ENCODE measurements at regions not wholly inside any gene's neighbourhood (a gene's known extent, or its start where the extent isn't known, plus 50 kb on each side); places are given as distances from the start of the nearest gene placed in this dataset.

DNA sequence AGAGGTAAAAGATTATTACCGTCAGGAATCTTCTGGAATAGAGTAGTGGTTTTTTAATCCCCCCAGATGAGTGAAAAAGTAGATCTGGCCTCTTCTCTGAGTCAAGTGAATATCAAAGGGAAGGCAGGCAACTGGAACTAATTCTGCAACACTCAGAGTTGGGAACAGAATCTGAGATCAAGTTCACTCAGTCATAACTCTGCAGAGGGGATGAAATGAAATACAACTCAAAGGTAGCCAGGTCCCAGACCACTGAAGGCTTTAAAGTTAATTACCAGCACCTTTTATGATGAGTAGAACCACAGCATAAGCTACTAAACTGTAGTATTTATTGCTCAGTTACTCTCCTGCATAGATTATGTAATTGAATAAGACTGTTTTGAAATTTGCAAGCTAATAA lies 455.6 kb upstream of the AKR1E2 start:
- no peak for TF ChIP-seq JUND (IDR thresholded peaks at IDR 0.05; ENCODE audit: low read depth)
- in situ Hi-C loops (cut with HindIII; ENCODE audit: low pct_unique_long_range_greater_than_20kb, low sequenced_read_pairs) = no loop called here
- no peak for DNase-seq (ENCODE audit: low read depth in 1 of 2, low spot score in 1 of 2)

DNA sequence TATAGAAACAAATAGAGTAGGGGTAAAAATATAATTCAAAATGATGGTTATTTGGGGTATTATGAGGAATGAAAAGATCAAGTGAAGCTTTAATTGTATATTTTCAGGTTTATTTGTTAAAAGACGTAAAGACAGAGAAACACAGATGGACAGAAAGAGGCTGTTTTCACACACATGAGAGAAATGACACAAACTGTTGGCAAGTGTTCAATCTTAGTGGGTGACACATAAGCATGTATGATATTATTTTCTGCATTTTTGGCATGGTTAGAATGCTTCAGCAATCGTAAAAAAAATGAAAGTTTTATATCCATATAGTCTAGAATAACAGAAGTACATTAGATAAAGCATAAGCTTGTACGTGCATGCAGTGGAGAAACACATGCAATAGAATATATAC lies 464.4 kb upstream of the AKR1E2 start:
- DNase-seq (ENCODE audit: low read depth in 1 of 2, low spot score in 1 of 2) = no peak
- TF ChIP-seq JUND (IDR thresholded peaks at IDR 0.05; ENCODE audit: low read depth) = no peak
- in situ Hi-C loops (cut with HindIII; ENCODE audit: low pct_unique_long_range_greater_than_20kb, low sequenced_read_pairs) = no loop called here

DNA sequence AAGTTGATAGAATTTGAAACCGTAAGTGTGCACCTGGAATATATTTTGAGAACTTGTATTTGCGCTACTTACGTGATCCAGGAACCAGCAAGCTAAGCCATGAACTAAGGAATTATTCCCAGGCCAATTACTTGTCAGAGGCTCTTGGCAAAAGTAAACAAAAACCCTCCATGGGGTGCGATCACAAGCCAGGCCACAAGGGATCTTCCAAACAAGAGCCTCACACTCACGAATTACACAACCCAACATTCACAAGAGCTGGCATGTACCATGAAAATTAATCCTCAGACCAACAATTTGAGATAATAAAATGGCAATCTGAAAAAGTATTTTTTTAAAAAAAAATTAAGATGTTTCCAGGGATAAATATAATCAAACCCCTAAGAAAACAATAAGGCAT lies 467.0 kb upstream of the AKR1E2 start:
- DNase-seq (ENCODE audit: low read depth in 1 of 2, low spot score in 1 of 2) = no peak
- in situ Hi-C loops (cut with HindIII; ENCODE audit: low pct_unique_long_range_greater_than_20kb, low sequenced_read_pairs) = no loop called here
- no peak for TF ChIP-seq JUND (IDR thresholded peaks at IDR 0.05; ENCODE audit: low read depth)

DNA sequence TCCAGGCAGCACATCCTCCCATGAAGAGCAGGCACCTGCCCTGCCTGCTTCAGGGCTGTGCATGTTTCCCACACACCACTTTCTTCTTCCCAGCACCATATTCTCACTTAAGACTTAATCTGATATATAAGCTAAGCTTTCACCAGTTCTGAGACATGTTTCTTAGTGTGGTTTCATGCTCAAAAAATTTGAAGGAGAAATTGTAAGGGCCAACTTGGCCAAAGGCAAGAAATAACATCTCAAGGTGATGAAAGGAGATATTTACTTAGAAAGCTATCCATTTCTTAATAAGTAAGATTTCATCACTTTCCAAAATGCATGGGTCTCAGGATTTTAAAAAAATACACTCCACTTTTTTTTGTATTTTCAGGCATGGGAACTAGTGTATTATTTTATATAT lies 468.1 kb upstream of the AKR1E2 start:
- no peak for DNase-seq (ENCODE audit: low read depth in 1 of 2, low spot score in 1 of 2)
- TF ChIP-seq JUND (IDR thresholded peaks at IDR 0.05; ENCODE audit: low read depth) = no peak
- in situ Hi-C loops (cut with HindIII; ENCODE audit: low pct_unique_long_range_greater_than_20kb, low sequenced_read_pairs) = no loop called here

DNA sequence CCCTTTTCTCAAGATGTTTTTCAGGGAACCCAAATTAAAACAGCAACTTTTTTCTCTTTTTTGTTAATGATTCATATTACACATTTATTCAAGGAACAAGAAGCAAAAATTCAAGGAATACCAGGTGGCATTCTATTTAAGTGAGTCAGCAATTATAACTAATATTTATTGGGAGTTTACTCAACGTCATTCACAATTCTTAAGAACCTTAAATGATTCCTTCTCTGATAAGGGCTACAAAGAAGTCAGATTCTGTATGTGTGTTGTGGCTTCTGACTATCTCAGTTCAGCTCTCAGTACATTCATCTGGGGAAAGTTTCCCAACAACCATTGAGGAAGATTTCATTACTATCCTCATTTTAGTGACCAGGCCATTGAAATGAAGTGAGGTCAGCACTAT lies 470.7 kb upstream of the AKR1E2 start:
- no peak for TF ChIP-seq JUND (IDR thresholded peaks at IDR 0.05; ENCODE audit: low read depth)
- DNase-seq (ENCODE audit: low read depth in 1 of 2, low spot score in 1 of 2) = no peak
- in situ Hi-C loops (cut with HindIII; ENCODE audit: low pct_unique_long_range_greater_than_20kb, low sequenced_read_pairs) = no loop called here

DNA sequence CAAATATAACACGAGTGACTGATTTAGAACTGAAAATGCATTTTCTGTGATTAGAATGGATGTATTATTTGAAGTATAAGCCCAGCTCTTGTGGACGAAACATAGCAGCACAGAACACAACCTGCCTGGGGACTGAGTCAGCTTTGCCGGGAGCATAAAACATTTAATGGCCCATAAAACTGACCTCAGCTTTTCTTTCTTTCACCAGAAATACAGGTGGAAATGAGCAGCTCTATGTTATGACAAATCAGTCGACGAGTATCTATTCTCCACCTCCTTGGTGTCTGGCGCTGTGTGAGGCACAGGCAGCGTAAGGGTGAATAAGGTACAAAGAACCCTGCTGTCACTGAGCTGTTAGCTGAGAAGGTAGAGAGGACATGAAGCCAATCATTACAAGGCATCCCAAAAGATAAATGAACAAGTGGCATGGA lies 471.6 kb upstream of the AKR1E2 start:
- in situ Hi-C loops (cut with HindIII; ENCODE audit: low pct_unique_long_range_greater_than_20kb, low sequenced_read_pairs) = no loop called here
- TF ChIP-seq JUND (IDR thresholded peaks at IDR 0.05; ENCODE audit: low read depth) = no peak
- peak in 1 of 2 experiments; percentile 13 for DNase-seq (ENCODE audit: low read depth in 1 of 2, low spot score in 1 of 2)

DNA sequence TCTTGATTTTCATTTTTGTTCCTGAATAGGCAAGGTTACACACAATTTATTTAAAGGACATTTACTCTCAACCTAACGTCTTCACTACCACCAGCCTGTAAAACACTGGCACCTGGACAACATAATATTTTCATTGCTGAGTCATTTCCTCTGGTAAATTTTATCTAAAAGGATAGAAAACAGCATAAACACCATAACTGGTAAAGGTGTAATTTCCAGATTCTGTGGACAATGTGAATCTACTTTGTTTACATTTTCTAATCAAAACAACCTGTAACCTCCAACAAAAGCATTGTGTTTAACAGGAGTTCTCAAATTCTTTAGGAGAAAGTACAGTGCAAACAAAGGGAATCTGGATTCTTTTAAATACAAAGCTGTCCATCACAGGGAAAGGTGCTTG lies 472.0 kb upstream of the AKR1E2 start:
- peak in 1 of 2 experiments; percentile 9 for DNase-seq (ENCODE audit: low read depth in 1 of 2, low spot score in 1 of 2)
- in situ Hi-C loops (cut with HindIII; ENCODE audit: low pct_unique_long_range_greater_than_20kb, low sequenced_read_pairs) = no loop called here
- peak; percentile 6; the same call in 1 of the 2 replicates for TF ChIP-seq JUND (IDR thresholded peaks at IDR 0.05; ENCODE audit: low read depth)

- no peak for TF ChIP-seq JUND (IDR thresholded peaks at IDR 0.05; ENCODE audit: low read depth)
- in situ Hi-C loops (cut with HindIII; ENCODE audit: low pct_unique_long_range_greater_than_20kb, low sequenced_read_pairs) = no loop called here
- DNase-seq (ENCODE audit: low read depth in 1 of 2, low spot score in 1 of 2) = no peak
These were observed 472.9 kb upstream of the AKR1E2 start for GRCh38 chr10:4353059-4353655.

DNA sequence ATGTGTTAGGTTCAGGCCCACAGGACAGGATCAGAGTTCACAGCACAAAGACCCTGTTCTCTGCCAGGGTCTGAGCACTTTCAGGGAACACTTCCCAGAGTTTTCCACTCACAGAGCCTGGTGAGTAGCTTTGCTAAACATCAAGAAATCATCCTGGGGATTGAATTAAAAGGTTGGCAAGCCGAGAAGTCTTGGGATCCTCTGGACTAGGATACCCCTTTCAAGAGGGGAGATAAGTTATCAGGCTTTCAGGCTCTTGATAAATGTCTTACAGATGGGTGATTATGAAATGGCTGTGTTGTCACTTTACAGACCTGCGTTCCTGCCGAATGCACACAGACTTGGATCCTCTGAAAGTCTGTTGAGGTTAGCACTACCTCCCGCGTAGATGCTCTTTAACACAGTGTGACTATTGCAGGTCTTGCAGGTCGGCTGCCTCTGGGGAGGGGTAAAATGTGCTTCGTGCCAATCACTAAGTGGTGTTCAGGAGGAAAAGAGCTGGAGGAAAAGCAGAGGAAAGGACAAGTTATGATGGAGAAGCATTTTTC lies 473.5 kb upstream of the AKR1E2 start:
- in situ Hi-C loops (cut with HindIII; ENCODE audit: low pct_unique_long_range_greater_than_20kb, low sequenced_read_pairs) = no loop called here
- no peak for DNase-seq (ENCODE audit: low read depth in 1 of 2, low spot score in 1 of 2)
- TF ChIP-seq JUND (IDR thresholded peaks at IDR 0.05; ENCODE audit: low read depth) = no peak

DNA sequence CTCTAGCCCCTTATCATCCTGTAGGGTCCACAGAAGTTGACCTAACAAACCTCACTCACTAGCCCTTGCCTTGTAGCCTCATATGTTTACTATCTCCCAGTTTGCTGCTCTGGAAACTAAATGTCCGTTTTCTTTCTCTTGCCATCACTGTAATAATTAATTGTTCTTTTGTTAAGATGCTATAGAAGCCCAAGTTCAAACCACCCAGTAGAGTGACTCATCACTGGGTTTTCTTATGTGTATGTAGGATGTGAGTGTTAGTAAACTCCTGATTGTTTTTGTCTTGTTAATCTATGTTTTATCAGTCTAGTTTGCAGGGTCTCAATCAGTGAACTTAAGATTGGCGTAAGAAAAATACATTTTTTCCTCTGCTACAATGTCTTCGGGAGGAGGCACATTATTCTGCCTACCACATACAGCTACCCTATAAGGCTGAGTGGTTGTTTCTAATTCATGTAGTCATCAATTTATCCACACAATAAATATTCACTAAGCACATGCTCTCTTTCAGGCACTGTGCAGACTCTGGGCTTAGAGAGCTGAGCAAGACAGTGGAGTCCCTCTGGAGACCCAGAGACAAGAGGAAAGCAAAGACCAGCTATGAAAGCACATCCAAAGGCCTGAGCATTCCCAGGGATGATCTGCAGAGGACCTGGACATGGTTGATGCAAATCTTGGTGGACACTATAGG lies 474.1 kb upstream of the AKR1E2 start:
- DNase-seq (ENCODE audit: low read depth in 1 of 2, low spot score in 1 of 2) = no peak
- TF ChIP-seq JUND (IDR thresholded peaks at IDR 0.05; ENCODE audit: low read depth) = no peak
- in situ Hi-C loops (cut with HindIII; ENCODE audit: low pct_unique_long_range_greater_than_20kb, low sequenced_read_pairs) = no loop called here

DNA sequence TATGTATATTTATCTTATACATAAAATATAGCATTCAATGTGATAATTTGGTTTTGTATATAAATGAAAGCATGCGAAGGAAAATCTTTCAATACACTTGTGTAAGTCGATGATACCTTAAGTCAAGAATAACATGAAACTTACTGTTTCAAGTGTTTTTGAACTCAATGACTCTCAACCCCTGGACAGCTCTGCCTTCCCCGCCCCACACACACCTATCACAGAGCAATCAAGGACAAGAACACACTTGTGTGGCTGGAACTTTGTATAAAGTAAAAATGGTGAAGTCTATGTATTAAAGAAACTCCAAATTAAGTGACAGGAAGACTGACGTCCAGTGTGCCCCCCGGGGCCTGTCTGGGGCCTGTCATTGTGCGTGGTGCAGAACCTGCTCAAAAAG lies 478.6 kb upstream of the AKR1E2 start:
- no peak for TF ChIP-seq JUND (IDR thresholded peaks at IDR 0.05; ENCODE audit: low read depth)
- DNase-seq (ENCODE audit: low read depth in 1 of 2, low spot score in 1 of 2) = no peak
- in situ Hi-C loops (cut with HindIII; ENCODE audit: low pct_unique_long_range_greater_than_20kb, low sequenced_read_pairs) = no loop called here

DNA sequence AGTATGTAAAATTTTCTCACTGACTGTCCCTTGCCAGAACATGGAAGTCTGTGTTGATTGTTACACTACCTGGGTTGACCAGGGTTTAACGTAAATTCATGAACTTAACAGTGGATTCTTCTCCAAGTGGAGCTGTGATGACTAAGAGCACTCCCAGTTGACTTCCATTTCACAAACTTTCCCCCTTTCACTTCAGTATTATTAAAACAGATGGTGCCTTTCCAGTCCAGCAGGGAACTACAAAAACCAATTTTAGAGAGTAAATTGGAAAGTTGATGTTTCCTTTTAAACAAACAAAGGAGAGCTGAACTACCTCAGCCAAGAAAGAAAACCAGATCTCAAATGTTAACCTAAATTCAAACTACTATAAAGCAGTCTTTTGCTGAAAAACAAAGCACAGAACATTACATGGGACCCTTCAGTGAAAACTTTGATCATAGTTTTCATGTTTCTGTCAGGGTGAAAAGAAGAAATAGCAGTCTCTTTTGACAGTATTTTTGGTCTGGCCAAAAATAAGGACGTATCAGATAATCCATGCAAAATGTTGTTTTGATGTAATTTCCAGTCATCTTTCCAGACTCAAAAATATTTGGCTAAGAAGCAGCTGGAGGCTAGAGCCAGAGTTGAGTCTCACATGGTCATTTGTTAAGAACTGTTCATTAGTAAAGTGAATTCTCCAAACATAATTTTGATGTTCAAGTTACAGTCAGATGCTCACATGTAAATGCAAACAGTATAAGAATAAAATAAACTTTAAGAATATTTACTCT lies 479.9 kb upstream of the AKR1E2 start:
- no peak for DNase-seq (ENCODE audit: low read depth in 1 of 2, low spot score in 1 of 2)
- in situ Hi-C loops (cut with HindIII; ENCODE audit: low pct_unique_long_range_greater_than_20kb, low sequenced_read_pairs) = no loop called here
- no peak for TF ChIP-seq JUND (IDR thresholded peaks at IDR 0.05; ENCODE audit: low read depth)

GRCh38 chr10:4344492-4344994 lies 481.5 kb upstream of the AKR1E2 start:
- peak in 1 of 2 experiments; percentile 58 for DNase-seq (ENCODE audit: low read depth in 1 of 2, low spot score in 1 of 2)
- no peak for TF ChIP-seq JUND (IDR thresholded peaks at IDR 0.05; ENCODE audit: low read depth)
- in situ Hi-C loops (cut with HindIII; ENCODE audit: low pct_unique_long_range_greater_than_20kb, low sequenced_read_pairs) = no loop called here

Measured in T47D (cell line).